Neural progenitor cell (in vitro differentiated cells): ENCODE measurements at regions not wholly inside any gene's neighbourhood (a gene's known extent, or its start where the extent isn't known, plus 50 kb on each side); places are given as distances from the start of the nearest gene placed in this dataset.

Experiments
- CTCF ChIP-seq: fragments of 200-600 bp; sonication (generic); IDR thresholded peaks from 2 replicates; pipeline ENCODE4 v1.5.1; 2017; ENCODE audit warnings: antibody characterized with exemption, mild to moderate bottlenecking
- EZH2 ChIP-seq: fragments of 200-600 bp; sonication (generic); IDR thresholded peaks from 2 replicates; pipeline ENCODE4 v1.6.1; 2017; ENCODE audit warnings: antibody characterized with exemption, mild to moderate bottlenecking, moderate library complexity

- TF ChIP-seq CTCF = no peak
- TF ChIP-seq EZH2 = no peak
These were observed 80.4 kb upstream of the RAP1B start for GRCh38 chr12:68530299-68530698.
